NOMO-1 treated with dmso at 0.1 percent for 144 hours (cell line): ENCODE measurements at regions not wholly inside any gene's neighbourhood (a gene's known extent, or its start where the extent isn't known, plus 50 kb on each side); places are given as distances from the start of the nearest gene placed in this dataset.

Experiments
- DNase-seq: peaks from one replicate; lab custom pipeline; 2025; ENCODE audit not compliant: unreplicated experiment; lab: John Stamatoyannopoulos, UW

GRCh38 chr2:173761603-173762119 lies 203.5 kb downstream of the SP3 start:
- no peak for DNase-seq

- DNase-seq: no peak
Measured at GRCh38 chr2:173762221-173762620, 203.0 kb downstream of the SP3 start.

GRCh38 chr2:173762864-173763263 lies 202.3 kb downstream of the SP3 start:
- no peak for DNase-seq

GRCh38 chr2:173763641-173764040 lies 201.5 kb downstream of the SP3 start:
- no peak for DNase-seq

- DNase-seq: no peak
Measured at GRCh38 chr2:173764094-173764493, 201.1 kb downstream of the SP3 start.

GRCh38 chr2:173766537-173767289 lies 198.5 kb downstream of the SP3 start:
- no peak for DNase-seq

- no peak for DNase-seq
Measured at GRCh38 chr2:173770947-173771678, 194.1 kb downstream of the SP3 start.

GRCh38 chr2:173772205-173772604 lies 193.0 kb downstream of the SP3 start:
- no peak for DNase-seq

GRCh38 chr2:173773076-173773475 lies 192.1 kb downstream of the SP3 start:
- DNase-seq: no peak

- DNase-seq: no peak
Measured at GRCh38 chr2:173775440-173775839, 189.7 kb downstream of the SP3 start.

GRCh38 chr2:173782681-173783080 lies 182.5 kb downstream of the SP3 start:
- no peak for DNase-seq

- no peak for DNase-seq
Measured at GRCh38 chr2:173783382-173783781, 181.8 kb downstream of the SP3 start.

- DNase-seq: no peak
Measured at GRCh38 chr2:173785813-173786212, 179.4 kb downstream of the SP3 start.

- DNase-seq: no peak
Measured at GRCh38 chr2:173791502-173791901, 173.7 kb downstream of the SP3 start.

- DNase-seq: no peak
Measured at GRCh38 chr2:173792166-173792565, 173.0 kb downstream of the SP3 start.

GRCh38 chr2:173792741-173793140 lies 172.4 kb downstream of the SP3 start:
- no peak for DNase-seq

- DNase-seq: no peak
Measured at GRCh38 chr2:173793709-173794565, 171.2 kb downstream of the SP3 start.

- no peak for DNase-seq
Measured at GRCh38 chr2:173797586-173798263, 167.4 kb downstream of the SP3 start.

GRCh38 chr2:173802518-173802917 lies 162.7 kb downstream of the SP3 start:
- DNase-seq: no peak

- DNase-seq: no peak
Measured at GRCh38 chr2:173803449-173803848, 161.7 kb downstream of the SP3 start.

- no peak for DNase-seq
Measured at GRCh38 chr2:173806761-173807160, 158.4 kb downstream of the SP3 start.
